Testis (tissue), 2 donors: ENCODE measurements at regions not wholly inside any gene's neighbourhood (a gene's known extent, or its start where the extent isn't known, plus 50 kb on each side); places are given as distances from the start of the nearest gene placed in this dataset.

Source experiments
- DNase-seq: peaks from one replicate; pipeline ENCODE4 v3.0.0-alpha.2; 2019
- H3K27ac ChIP-seq, 2 donors: fragments of 200-600 bp; sonication (generic); one replicate each; pipeline ENCODE4 v1.5.1; 2019
- H3K27me3 ChIP-seq: fragments of 200-600 bp; sonication (generic); one replicate; pipeline ENCODE4 v1.5.1; 2019
- H3K36me3 ChIP-seq: fragments of 200-600 bp; sonication (generic); one replicate; pipeline ENCODE4 v1.5.1; 2017; ENCODE audit warnings: low read depth; ENCODE audit errors: missing control alignments
- H3K4me1 ChIP-seq: fragments of 200-600 bp; sonication (generic); one replicate; pipeline ENCODE4 v1.5.1; 2019
- H3K4me3 ChIP-seq, 2 donors: fragments of 200-600 bp; sonication (generic); one replicate each; pipeline ENCODE4 v1.5.1; 2017 to 2019
- H3K9me3 ChIP-seq: fragments of 200-600 bp; sonication (generic); one replicate; pipeline ENCODE4 v1.5.1; 2017
- CTCF ChIP-seq, 3 experiments: fragments of 450-650 bp in 2 of 3; fragments of 200-600 bp in 1 of 3; sonication (generic) in 1 of 3; IDR thresholded peaks; one replicate each; pipeline ENCODE4 v1.5.1; 2016 to 2019; ENCODE audit warnings: antibody characterized with exemption in 3 of 3, mild to moderate bottlenecking in 2 of 3, moderate library complexity in 1 of 3
- POLR2A ChIP-seq: fragments of 450-650 bp; IDR thresholded peaks from one replicate; pipeline ENCODE4 v1.6.1; 2017; ENCODE audit warnings: antibody characterized with exemption, mild to moderate bottlenecking, moderate library complexity
- WGBS, 2 donors: methylation state at CpG; one replicate each; pipeline ENCODE4 v1.1.5; 2018; 5-methylcytosine and 5-hydroxymethylcytosine counted together
- intact Hi-C: fragments of 100-400 bp; cut with DNase I; formaldehyde crosslinking; loops from one replicate; pipeline ENCODE4 v1.15.1; 2023; ENCODE audit warnings: low total_unique reads

- H3K27ac ChIP-seq = no peak overlapping the region
- intact Hi-C loops = no loop called here
- WGBS, 2 donors = 64 to 67% methylated on average over 12 of the region's 12 CpGs
Measured at GRCh38 chr18:70453058-70453775, 164.4 kb downstream of the SOCS6 start.

GRCh38 chr18:70452501-70452900 lies 163.7 kb downstream of the SOCS6 start:
- WGBS, 2 donors = 51 to 58% methylated on average over 14 of the region's 14 CpGs

More at GRCh38 chr18:70453058-70453775, 164.4 kb downstream of the SOCS6 start:
- DNase-seq = no peak
- no peaks in the 10 kb centered on the region for H3K4me1 ChIP-seq
- no peak overlapping the region for H3K4me3 ChIP-seq
- no peaks in the 10 kb centered on the region for H3K36me3 ChIP-seq
- no peaks in the 10 kb centered on the region for H3K27me3 ChIP-seq
- TF ChIP-seq POLR2A (no peak), CTCF (IDR thresholded peaks at IDR 0.05) (no peak)
- H3K9me3 ChIP-seq = no peaks in the 10 kb centered on the region

GRCh38 chr18:70450426-70451253 lies 161.8 kb downstream of the SOCS6 start:
- no peak overlapping the region for H3K27ac ChIP-seq
- no peak overlapping the region for H3K4me3 ChIP-seq
- H3K9me3 ChIP-seq = no peaks in the 10 kb centered on the region
- no peaks in the 10 kb centered on the region for H3K4me1 ChIP-seq
- TF ChIP-seq CTCF (IDR thresholded peaks at IDR 0.05) (peak in 1 of 3 experiments; percentile 36), POLR2A (no peak)
- no peaks in the 10 kb centered on the region for H3K27me3 ChIP-seq
- no peak for DNase-seq
- no peaks in the 10 kb centered on the region for H3K36me3 ChIP-seq
- intact Hi-C loops = no loop called here
- WGBS, 2 donors = 42 to 51% methylated on average over 2 of the region's 2 CpGs

More at GRCh38 chr18:70452501-70452900, 163.7 kb downstream of the SOCS6 start:
- Histone ChIP-seq H3K4me1 (no peaks in the 10 kb centered on the region), H3K27ac (no peak overlapping the region), H3K36me3 (no peaks in the 10 kb centered on the region), H3K4me3 (peak overlapping the region in 1 of 2 donors; percentile 18), H3K9me3 (no peaks in the 10 kb centered on the region), H3K27me3 (no peaks in the 10 kb centered on the region)
- intact Hi-C loops = no loop called here
- DNase-seq = peak; percentile 35
- no peak for TF ChIP-seq POLR2A
- TF ChIP-seq CTCF (IDR thresholded peaks at IDR 0.05) = no peak

DNA sequence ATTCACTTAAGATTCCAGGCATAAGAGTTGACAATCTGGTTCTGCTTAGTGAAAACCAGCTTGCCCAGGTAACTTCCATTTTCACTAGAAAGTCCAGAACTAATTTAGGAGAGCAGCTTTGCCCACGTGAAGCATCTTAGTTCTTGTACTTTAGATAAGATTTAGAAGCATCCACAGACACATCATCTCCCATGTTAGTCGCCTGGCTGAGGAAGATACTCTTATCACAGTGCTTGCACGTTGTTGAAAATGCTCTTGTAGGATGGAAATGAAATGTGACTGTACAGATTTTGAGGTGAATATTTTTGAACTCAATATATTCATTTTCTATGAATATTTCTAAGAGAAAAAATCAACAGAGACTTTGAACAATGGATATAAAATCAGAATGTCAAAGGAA lies 159.7 kb downstream of the SOCS6 start:
- Histone ChIP-seq H3K27ac (no peak overlapping the region), H3K27me3 (no peaks in the 10 kb centered on the region), H3K4me1 (no peaks in the 10 kb centered on the region), H3K4me3 (no peak overlapping the region), H3K36me3 (no peaks in the 10 kb centered on the region), H3K9me3 (no peaks in the 10 kb centered on the region)
- no peak for DNase-seq
- WGBS, 2 donors = 45 to 49% methylated on average over 3 of the region's 3 CpGs
- intact Hi-C loops = no loop called here
- TF ChIP-seq POLR2A = no peak
- TF ChIP-seq CTCF (IDR thresholded peaks at IDR 0.05) = no peak
